ENCODE measurements at regions not wholly inside any gene's neighbourhood (a gene's known extent, or its start where the extent isn't known, plus 50 kb on each side); places are given as distances from the start of the nearest gene placed in this dataset.

GRCh38 chr5:74560245-74560644, 80.3 kb downstream of the ENC1 start:
- no peak for TF ChIP-seq CTCF (IDR thresholded peaks at IDR 0.05; ENCODE audit: low read depth, low read length)
- ChIA-PET POLR2A (no interaction called here), CTCF (no interaction called here)
- no peaks in the 10 kb centered on the region for H3K9me3 ChIP-seq (ENCODE audit: control insufficient read depth, insufficient read depth, low read length)
- H3K27me3 ChIP-seq (ENCODE audit: control insufficient read depth, insufficient read depth, low read length) = no peaks in the 10 kb centered on the region
- DNase-seq (ENCODE audit: low read depth, low spot score) = no peak
- no peak overlapping the region for H3K27ac ChIP-seq (ENCODE audit: low read depth, low read length)
- no peak overlapping the region for H3K4me3 ChIP-seq (ENCODE audit: low read depth, low read length)

GRCh38 chr5:74556631-74557595, 83.6 kb downstream of the ENC1 start:
- CTCF ChIA-PET = interaction anchor here (1.6 kb wide), 1 partner anchor 83 kb away, joined by 3 read pairs; the partner anchor contains the start of gene ENC1
- no peak for DNase-seq (ENCODE audit: low read depth, low spot score)
- POLR2A ChIA-PET = no interaction called here
- Histone ChIP-seq H3K4me3 (ENCODE audit: low read depth, low read length) (no peak overlapping the region), H3K27me3 (ENCODE audit: control insufficient read depth, insufficient read depth, low read length) (no peaks in the 10 kb centered on the region), H3K27ac (ENCODE audit: low read depth, low read length) (no peak overlapping the region), H3K9me3 (ENCODE audit: control insufficient read depth, insufficient read depth, low read length) (no peaks in the 10 kb centered on the region)
- TF ChIP-seq CTCF (IDR thresholded peaks at IDR 0.05; ENCODE audit: low read depth, low read length) = no peak

- CTCF ChIA-PET = interaction anchor here (1.6 kb wide), 1 partner anchor 84 kb away, joined by 3 read pairs; the partner anchor contains the start of gene ENC1
These were observed 84.5 kb downstream of the ENC1 start for GRCh38 chr5:74556006-74556405.

GRCh38 chr5:74552101-74552500, 88.4 kb downstream of the ENC1 start:
- H3K27ac ChIP-seq (ENCODE audit: low read depth, low read length) = peak overlapping the region; percentile 13
- no peak for DNase-seq (ENCODE audit: low read depth, low spot score)
- TF ChIP-seq CTCF (IDR thresholded peaks at IDR 0.05; ENCODE audit: low read depth, low read length) = no peak
- CTCF ChIA-PET = interaction anchor here (1.0 kb wide), 1 partner anchor 496 kb away, joined by 3 read pairs; no protein-coding TSS in a partner anchor
- H3K4me3 ChIP-seq (ENCODE audit: low read depth, low read length) = no peak overlapping the region
- no peaks in the 10 kb centered on the region for H3K9me3 ChIP-seq (ENCODE audit: control insufficient read depth, insufficient read depth, low read length)
- H3K27me3 ChIP-seq (ENCODE audit: control insufficient read depth, insufficient read depth, low read length) = no peaks in the 10 kb centered on the region
- POLR2A ChIA-PET = no interaction called here

More at GRCh38 chr5:74556006-74556405, 84.5 kb downstream of the ENC1 start:
- Histone ChIP-seq H3K27ac (ENCODE audit: low read depth, low read length) (no peak overlapping the region), H3K27me3 (ENCODE audit: control insufficient read depth, insufficient read depth, low read length) (no peaks in the 10 kb centered on the region), H3K4me3 (ENCODE audit: low read depth, low read length) (no peak overlapping the region), H3K9me3 (ENCODE audit: control insufficient read depth, insufficient read depth, low read length) (no peaks in the 10 kb centered on the region)
- DNase-seq (ENCODE audit: low read depth, low spot score) = no peak
- POLR2A ChIA-PET = no interaction called here
- TF ChIP-seq CTCF (IDR thresholded peaks at IDR 0.05; ENCODE audit: low read depth, low read length) = no peak

GRCh38 chr5:74550927-74551326, 89.6 kb downstream of the ENC1 start:
- no peak for TF ChIP-seq CTCF (IDR thresholded peaks at IDR 0.05; ENCODE audit: low read depth, low read length)
- Histone ChIP-seq H3K27me3 (ENCODE audit: control insufficient read depth, insufficient read depth, low read length) (no peaks in the 10 kb centered on the region), H3K27ac (ENCODE audit: low read depth, low read length) (no peak overlapping the region), H3K4me3 (ENCODE audit: low read depth, low read length) (no peak overlapping the region), H3K9me3 (ENCODE audit: control insufficient read depth, insufficient read depth, low read length) (no peaks in the 10 kb centered on the region)
- POLR2A ChIA-PET = no interaction called here
- DNase-seq (ENCODE audit: low read depth, low spot score) = no peak
- CTCF ChIA-PET = no interaction called here
